ENCODE measurements at regions not wholly inside any gene's neighbourhood (a gene's known extent, or its start where the extent isn't known, plus 50 kb on each side); places are given as distances from the start of the nearest gene placed in this dataset.

DNA sequence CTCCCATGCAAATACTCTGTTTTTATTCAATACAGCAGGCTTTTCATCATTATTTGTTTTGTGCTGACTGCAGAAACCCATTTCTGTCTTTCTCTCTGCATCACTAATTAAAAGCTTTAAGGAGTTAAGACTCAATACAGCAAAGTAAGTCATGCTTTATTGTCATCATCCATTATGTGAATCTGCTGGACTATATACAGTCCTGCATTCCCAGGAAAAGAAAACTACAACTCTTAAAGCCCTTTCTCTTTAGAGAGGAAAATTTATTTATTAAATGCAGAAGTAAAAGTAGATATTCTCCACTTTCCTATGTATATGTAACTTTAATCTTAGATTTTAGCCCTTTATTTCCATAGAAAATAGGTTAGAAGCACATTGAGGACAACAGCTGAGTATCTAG is 706.6 kb upstream of the RGMB start:
- no peak overlapping the region for H3K27ac ChIP-seq
- no peaks in the 10 kb centered on the region for H3K4me1 ChIP-seq (ENCODE audit: control insufficient read depth in 1 of 2, low read depth in 2 of 2)
- no peaks in the 10 kb centered on the region for H3K27me3 ChIP-seq (replicated peaks; ENCODE audit: insufficient read depth)
- ATAC-seq (ENCODE audit: insufficient number of reproducible peaks, low FRiP score, low read depth) (no peak), DNase-seq (ENCODE audit: low spot score) (no peak)
- H3K4me3 ChIP-seq = no peak overlapping the region
- H3K9me3 ChIP-seq = no peaks in the 10 kb centered on the region
- TF ChIP-seq, protein P1, sequence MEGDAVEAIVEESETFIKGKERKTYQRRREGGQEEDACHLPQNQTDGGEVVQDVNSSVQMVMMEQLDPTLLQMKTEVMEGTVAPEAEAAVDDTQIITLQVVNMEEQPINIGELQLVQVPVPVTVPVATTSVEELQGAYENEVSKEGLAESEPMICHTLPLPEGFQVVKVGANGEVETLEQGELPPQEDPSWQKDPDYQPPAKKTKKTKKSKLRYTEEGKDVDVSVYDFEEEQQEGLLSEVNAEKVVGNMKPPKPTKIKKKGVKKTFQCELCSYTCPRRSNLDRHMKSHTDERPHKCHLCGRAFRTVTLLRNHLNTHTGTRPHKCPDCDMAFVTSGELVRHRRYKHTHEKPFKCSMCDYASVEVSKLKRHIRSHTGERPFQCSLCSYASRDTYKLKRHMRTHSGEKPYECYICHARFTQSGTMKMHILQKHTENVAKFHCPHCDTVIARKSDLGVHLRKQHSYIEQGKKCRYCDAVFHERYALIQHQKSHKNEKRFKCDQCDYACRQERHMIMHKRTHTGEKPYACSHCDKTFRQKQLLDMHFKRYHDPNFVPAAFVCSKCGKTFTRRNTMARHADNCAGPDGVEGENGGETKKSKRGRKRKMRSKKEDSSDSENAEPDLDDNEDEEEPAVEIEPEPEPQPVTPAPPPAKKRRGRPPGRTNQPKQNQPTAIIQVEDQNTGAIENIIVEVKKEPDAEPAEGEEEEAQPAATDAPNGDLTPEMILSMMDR (IDR thresholded peaks at IDR 0.05) = no peak
- H3K36me3 ChIP-seq = no peaks in the 10 kb centered on the region

DNA sequence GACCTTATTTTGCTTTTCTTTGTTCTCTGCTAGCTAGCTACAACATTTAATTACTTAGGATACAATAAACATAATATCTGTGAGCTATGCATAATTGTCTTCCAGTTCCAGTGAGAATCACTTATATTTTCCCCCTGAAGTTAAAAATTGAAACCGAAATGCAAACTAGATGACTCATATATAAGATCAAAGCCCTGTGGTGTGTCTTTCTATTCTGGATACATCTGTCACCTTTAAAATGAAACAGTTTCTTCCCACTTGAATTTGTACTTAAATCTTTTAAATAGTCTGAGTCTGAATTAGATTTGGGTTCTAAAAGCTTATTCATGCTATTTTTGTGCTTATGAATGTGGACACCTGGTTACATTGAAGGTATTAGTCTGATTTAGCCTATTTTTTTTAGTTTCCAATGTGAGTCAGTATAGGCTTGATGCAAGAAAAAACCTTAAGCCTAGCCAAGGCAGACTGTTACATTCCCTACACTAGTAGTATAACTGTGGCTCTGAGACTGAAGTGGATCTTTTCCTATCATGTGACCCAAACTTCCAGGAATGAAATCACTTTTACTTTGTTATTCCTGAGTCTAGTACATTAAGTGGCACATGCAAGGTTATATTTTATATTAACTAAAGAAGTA is 703.5 kb upstream of the RGMB start:
- Histone ChIP-seq H3K4me3 (no peak overlapping the region), H3K4me1 (ENCODE audit: control insufficient read depth in 1 of 2, low read depth in 2 of 2) (no peaks in the 10 kb centered on the region), H3K36me3 (no peaks in the 10 kb centered on the region), H3K27me3 (replicated peaks; ENCODE audit: insufficient read depth) (no peaks in the 10 kb centered on the region), H3K9me3 (no peaks in the 10 kb centered on the region), H3K27ac (no peak overlapping the region)
- TF ChIP-seq, protein P1 (IDR thresholded peaks at IDR 0.05) = no peak
- DNase-seq (ENCODE audit: low spot score) = no peak
- ATAC-seq (ENCODE audit: insufficient number of reproducible peaks, low FRiP score, low read depth) = no peak

DNA sequence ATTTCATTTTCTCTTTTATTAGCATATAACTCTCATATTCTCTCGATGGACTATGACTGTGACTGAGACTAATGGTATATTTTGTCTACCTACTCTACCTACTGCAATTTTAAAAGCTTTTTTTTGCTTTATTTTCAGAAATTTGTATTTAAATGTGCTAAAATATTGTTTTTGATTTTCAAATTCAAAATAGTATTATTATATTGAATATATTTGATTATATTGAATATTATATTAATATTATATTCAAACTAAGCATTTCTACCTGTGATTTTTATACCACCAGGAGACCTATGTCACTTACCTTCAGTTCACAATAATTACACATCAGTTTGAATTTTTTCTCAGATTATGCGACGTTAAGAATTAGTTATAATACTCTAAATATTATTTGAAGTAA is 700.5 kb upstream of the RGMB start:
- Histone ChIP-seq H3K27me3 (replicated peaks; ENCODE audit: insufficient read depth) (no peaks in the 10 kb centered on the region), H3K9me3 (no peaks in the 10 kb centered on the region), H3K4me3 (no peak overlapping the region), H3K36me3 (no peaks in the 10 kb centered on the region), H3K27ac (no peak overlapping the region), H3K4me1 (ENCODE audit: control insufficient read depth in 1 of 2, low read depth in 2 of 2) (no peaks in the 10 kb centered on the region)
- DNase-seq (ENCODE audit: low spot score) = no peak
- TF ChIP-seq, protein P1 (IDR thresholded peaks at IDR 0.05) = no peak
- ATAC-seq (ENCODE audit: insufficient number of reproducible peaks, low FRiP score, low read depth) = no peak

DNA sequence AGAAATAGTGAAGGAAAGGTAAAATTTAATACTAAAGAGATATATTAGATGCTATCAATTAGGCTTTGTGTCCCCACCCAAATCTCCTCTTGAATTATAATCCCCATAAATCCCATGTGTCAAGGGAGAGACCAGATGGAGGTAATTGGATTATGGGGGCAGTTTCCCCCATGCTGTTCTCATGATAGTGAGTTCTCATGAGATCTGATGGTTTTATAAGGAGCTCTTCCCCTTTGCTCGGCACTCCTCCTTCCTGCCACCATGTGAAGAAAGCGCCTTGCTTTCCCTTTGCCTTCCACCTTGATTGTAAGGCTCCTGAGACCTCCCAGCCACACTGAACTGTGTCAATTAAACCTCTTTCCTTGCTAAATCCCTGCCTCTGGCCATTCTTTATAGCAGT is 697.0 kb upstream of the RGMB start:
- no peak overlapping the region for H3K4me3 ChIP-seq
- H3K27ac ChIP-seq = no peak overlapping the region
- H3K9me3 ChIP-seq = no peaks in the 10 kb centered on the region
- DNase-seq (ENCODE audit: low spot score) = no peak
- H3K36me3 ChIP-seq = no peaks in the 10 kb centered on the region
- H3K27me3 ChIP-seq (replicated peaks; ENCODE audit: insufficient read depth) = no peaks in the 10 kb centered on the region
- H3K4me1 ChIP-seq (ENCODE audit: control insufficient read depth in 1 of 2, low read depth in 2 of 2) = no peaks in the 10 kb centered on the region
- ATAC-seq (ENCODE audit: insufficient number of reproducible peaks, low FRiP score, low read depth) = no peak
- TF ChIP-seq, protein P1 (IDR thresholded peaks at IDR 0.05) = no peak

DNA sequence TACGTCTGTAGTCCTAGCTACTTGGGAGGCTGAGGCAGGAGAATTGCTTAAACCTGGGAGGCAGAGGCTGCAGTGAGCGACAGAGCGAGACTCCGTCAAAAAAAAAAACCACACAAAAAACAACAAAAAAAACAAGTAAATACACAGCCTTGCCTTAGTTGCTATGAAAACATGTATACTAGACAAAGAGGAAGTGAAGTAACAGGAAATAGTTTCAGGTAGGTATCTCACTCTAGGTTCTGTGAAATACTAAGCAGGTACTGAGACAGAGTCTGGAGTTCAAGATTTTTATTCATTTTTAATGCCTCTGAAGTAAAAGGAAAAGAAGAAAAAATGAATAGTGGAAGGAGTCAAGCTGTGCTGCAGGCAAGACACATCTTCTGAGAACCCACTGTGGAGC is 687.9 kb upstream of the RGMB start:
- Histone ChIP-seq H3K4me3 (no peak overlapping the region), H3K27ac (no peak overlapping the region), H3K9me3 (no peaks in the 10 kb centered on the region), H3K4me1 (ENCODE audit: control insufficient read depth in 1 of 2, low read depth in 2 of 2) (no peaks in the 10 kb centered on the region), H3K27me3 (replicated peaks; ENCODE audit: insufficient read depth) (no peaks in the 10 kb centered on the region), H3K36me3 (no peaks in the 10 kb centered on the region)
- ATAC-seq (ENCODE audit: insufficient number of reproducible peaks, low FRiP score, low read depth) (no peak), DNase-seq (ENCODE audit: low spot score) (no peak)
- TF ChIP-seq, protein P1 (IDR thresholded peaks at IDR 0.05) = no peak

Measured in thoracic aorta (tissue), 2 donors.